Activated T-cell treated with anti-CD3 and anti-CD28 coated beads for 24 hours (primary cell): ENCODE measurements at regions not wholly inside any gene's neighbourhood (a gene's known extent, or its start where the extent isn't known, plus 50 kb on each side); places are given as distances from the start of the nearest gene placed in this dataset.

Experiments
- DNase-seq: peaks from one replicate; pipeline ENCODE4 v3.0.0-alpha.2; 2020; ENCODE audit warnings: low read depth

DNA sequence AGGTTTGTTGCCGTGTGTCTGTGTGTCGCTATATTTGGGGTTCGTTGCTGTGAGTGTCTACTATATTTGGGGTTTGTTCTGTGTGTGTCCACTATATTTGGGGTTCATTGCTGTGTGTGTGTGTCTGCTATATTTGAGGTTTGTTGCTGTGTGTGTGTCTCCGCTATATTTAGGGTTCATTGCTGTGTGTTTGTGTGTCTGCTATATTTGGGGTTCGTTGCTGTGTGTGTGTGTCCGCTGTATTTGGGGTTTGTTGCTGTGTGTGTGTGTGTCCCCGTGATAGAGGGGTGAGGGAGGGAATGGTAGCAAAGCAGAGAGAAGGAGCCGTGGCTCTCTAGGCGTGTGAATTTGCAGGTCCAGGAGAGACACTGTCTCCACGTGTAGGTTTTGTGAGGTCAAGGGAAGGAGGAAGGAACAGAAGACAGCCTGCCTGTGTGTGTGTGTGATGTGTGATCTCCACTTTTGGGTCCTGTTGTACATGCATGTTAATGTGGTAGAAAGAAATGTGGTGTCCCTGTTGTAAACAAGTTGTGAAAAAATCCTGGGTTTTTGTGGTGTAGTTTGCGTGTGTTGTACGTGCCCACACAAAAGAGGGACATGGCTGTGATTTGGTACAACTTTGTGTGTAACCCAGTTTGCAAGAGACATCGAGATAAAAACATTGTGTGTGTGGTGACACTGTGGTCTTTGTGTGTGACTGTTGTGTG, 56.3 kb upstream of the ECE1 start:
- no peak for DNase-seq

DNA sequence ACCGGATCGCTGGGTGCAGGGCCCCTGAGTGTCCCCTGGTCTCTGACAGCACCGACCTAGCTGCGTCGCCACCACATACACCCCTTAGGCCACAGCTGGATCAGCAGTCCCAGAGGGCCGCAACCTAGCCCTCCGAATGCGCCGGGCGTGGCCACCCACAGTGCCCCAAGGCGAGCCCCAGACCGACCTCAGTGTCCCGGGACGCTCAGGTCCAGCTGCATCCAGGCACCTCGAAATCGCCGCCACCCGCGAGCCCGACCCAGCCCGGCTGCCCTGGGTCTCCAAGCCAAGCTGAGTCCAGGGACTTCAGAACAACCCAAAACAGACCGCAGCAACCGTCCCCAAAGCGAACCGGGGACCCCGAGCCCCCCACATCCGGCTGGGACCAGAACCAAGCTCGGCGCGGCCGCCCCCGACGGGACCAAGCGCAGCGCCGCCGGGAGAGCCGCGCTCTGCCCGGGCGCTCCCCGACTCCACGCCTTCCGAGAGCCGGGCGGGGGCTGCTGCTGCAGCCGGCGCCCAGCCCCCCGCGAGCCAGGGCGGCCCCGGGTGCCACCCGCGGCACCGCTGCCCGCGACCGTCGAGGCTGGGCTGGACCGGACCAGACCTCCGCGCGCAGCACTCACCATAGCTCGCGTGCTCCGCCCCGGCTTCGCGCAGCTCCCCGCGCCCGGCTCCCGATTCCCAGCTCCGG, 54.6 kb upstream of the ECE1 start:
- DNase-seq: no peak

DNA sequence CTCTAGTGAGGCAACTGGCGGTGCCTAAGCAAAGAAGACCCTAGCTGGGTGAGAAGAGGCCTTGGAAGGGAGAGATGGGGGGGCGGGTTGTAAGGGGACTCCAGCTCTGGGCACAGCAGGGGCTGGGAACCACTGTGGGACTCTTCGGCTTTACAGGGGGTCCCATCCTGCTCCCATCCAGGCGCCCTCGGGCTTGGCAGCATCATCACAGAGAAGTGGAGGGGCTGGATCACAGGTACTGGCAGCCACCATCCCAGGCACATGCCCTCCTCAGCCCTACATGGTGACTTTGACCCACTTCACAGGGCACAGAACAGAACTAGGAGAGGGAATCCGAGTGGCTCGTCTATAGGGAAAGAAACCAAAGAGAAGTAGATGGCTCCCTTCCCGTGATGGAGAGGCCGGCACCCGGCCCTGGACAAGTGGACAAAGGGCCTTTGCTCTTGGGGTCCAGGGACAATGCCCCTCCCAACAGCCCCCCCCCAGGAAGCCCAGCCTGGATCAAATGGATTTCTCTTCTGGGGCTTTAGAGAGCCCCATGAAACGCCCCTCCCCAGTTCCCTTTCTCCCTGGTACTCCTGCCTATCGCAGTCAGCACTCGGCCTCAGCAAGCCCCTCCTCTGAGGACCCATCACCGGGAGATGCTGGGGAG, 54.0 kb upstream of the ECE1 start:
- DNase-seq: no peak

DNA sequence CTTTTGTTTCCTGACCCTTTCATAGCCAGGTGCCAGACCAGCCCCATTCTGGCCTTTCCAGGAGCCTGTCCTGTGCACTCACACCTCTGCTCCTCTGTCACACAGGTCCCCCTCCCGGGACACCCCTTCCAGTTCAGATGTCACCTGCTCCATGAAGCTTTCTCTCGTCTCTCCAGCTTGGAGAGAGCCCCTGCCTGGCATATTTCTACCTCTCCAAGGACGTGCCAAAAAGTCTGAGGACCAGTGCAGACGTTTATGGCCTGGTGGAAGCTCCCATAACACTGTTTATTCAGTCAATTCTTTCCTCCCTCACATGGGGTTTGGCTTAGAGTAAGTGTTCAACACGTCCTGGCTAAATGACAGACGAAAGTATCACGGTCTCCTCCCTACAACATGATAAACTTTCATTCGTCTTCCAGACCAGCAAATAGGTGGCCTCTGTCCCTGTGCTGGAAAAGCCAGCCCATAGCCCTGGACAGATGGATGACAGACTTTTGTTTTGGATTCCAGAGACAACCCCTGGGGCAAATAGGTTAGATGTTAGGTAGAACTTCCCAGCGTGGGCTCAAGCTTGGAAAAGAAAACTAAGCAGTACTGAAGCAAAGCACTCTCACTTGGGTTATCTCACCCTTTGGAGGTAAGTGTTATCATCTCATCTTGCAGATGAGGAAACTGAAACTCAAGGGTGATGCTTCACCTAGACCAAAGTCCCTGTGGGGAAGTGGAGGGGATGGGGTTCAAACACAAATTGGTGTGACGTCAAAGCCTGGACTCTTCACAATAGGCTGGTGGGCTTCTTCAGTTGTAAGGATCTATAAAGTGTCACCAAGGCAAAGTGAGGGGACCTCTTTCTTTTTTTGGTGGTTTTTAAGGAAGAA, 52.9 kb upstream of the ECE1 start:
- DNase-seq: no peak

DNA sequence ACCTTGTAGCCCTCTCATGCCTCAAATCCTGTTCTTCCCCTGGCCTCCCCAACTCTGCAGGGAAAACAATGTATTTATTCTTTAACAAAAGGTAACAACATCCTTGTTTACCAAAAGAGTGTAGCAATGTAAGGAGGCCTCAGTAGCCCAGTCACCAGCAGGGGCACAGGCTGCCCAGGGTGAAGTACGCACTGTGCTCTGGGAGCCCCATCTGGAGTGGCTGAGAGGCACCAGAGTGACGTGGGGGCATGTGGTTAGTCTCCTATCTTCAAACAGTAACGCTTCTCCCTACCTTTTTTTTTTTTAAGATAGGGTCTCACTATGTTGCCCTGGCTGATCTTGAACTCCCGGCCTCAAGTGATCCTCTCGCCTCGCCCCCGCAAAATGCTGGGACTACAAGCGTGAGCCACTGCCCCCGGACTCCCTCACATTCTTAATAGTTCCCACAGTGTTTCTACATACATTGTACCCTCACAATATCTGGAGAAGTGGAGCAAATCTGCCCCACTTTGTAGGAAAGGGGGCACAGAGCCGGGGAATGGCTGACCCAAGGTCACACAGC, 51.3 kb upstream of the ECE1 start:
- DNase-seq: no peak

DNA sequence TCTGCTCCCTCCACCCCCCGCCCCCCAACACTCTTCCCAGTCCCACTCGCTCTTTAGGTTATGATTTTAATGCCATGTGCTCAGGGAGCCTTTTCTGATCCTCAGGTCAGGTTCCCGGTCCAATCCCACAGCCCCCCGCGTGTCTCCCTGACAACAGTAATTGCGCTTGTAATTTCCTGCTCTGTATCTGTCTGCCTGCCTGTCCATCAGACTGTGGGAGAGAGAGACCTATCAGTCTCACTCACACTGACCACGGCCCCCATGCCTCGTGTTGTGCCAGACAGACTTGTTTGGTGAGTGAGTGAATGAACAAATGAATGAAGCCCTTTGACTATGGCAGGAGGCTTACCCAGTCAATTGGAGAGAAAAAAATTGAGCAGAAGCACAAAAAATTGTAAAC, 50.8 kb upstream of the ECE1 start:
- no peak for DNase-seq

DNA sequence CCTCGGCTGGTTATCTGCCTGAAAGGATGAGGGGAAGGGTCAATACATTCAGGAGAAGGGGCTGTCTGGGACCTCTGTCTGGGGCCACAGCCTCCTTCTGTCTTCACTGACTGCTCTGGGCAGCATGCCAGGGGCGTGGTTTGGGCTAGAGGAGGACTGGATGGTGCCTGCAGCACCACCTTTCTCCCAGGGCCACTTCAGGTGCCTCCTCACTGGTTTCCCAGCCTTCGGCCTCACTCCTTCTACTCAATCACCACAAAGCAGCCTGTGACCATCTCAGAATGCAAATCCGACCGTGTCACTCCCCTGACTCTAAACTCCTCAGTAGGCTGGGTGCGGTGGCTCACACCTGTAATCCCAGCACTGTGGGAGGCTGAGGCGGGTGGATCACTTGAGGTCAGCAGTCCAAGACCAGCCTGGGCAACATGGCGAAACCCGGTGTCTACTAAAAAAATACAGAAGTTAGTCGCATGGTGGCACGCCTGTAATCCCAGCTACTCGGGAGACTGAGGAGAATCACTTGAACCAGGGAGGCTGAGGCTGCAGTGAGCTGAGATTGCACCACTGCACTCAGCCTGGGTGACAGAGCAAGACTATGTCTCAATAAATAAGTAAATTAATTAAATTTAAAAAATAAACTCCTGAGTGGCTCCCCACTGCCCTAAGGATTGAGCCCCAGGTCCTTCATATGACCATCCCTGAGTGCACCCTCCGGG, 50.1 kb upstream of the ECE1 start:
- DNase-seq: no peak
